ENCODE measurements at regions not wholly inside any gene's neighbourhood (a gene's known extent, or its start where the extent isn't known, plus 50 kb on each side); places are given as distances from the start of the nearest gene placed in this dataset.
A peak's percentile ranks its signal among the peaks of the same experiment; 100 is the strongest.

DNA sequence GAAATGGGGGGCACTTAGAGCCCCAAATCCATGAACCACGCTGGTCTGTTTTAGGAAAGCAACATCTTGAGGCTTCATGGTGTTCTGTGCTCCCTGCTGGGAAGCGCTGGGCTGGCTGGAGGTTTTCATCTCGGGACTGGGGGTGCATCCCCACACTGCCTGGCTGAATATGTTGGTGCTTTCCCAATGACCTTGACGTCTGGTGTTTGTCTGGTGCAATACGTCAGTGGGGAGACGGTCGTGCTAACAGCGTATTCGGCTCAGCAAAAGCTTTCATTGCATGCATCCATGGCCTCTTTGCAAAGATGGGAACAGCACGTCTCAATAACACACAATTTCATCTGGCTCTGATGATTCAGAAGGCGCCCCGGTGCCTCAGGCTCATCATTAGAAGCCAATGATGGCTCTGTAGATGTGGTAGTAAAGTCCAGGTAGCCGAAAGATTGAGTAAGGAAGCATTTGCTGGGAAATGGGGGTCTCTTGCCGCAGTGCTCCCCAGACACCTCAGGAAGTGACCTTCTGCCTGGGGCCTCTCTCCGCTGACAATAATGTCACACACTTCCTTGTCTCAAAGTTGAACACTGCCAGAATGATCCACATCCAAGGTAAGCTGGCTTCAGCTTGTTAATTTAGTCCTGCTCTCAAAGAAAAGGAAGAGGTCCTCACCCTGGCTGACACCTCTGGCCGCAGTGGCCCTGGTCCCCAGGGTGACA, 97.7 kb downstream of the ING1 start:
- Histone ChIP-seq H3K4me1 (ENCODE audit: low read depth) (no peaks in the 10 kb centered on the region), H3K27ac (no peak overlapping the region), H3K36me3 (no peaks in the 10 kb centered on the region), H3K27me3 (peaks cover 24% of the 10 kb centered on the region), H3K4me3 (no peak overlapping the region), H3K9me3 (ENCODE audit: low read depth) (no peaks in the 10 kb centered on the region)
- no peak for TF ChIP-seq CTCF (IDR thresholded peaks at IDR 0.05; ENCODE audit: low read depth, low read length)
- DNase-seq (ENCODE audit: low read depth in 1 of 2, low spot score in 1 of 2), result no peak

GRCh38 chr13:110811771-110812120, 98.2 kb downstream of the ING1 start:
- H3K4me1 ChIP-seq (ENCODE audit: low read depth), result no peaks in the 10 kb centered on the region
- no peaks in the 10 kb centered on the region for H3K9me3 ChIP-seq (ENCODE audit: low read depth)
- peaks cover 24% of the 10 kb centered on the region for H3K27me3 ChIP-seq
- no peak for TF ChIP-seq CTCF (IDR thresholded peaks at IDR 0.05; ENCODE audit: low read depth, low read length)
- H3K36me3 ChIP-seq, result no peaks in the 10 kb centered on the region
- H3K4me3 ChIP-seq, result no peak overlapping the region
- H3K27ac ChIP-seq, result no peak overlapping the region
- no peak for DNase-seq (ENCODE audit: low read depth in 1 of 2, low spot score in 1 of 2)

GRCh38 chr13:110812121-110812868, 98.8 kb downstream of the ING1 start:
- Histone ChIP-seq H3K9me3 (ENCODE audit: low read depth) (no peaks in the 10 kb centered on the region), H3K27me3 (peaks cover 24% of the 10 kb centered on the region), H3K27ac (no peak overlapping the region), H3K4me1 (ENCODE audit: low read depth) (no peaks in the 10 kb centered on the region), H3K4me3 (no peak overlapping the region), H3K36me3 (no peaks in the 10 kb centered on the region)
- DNase-seq (ENCODE audit: low read depth in 1 of 2, low spot score in 1 of 2), result peak in 1 of 2 donors; percentile 65
- peak; percentile 24 for TF ChIP-seq CTCF (IDR thresholded peaks at IDR 0.05; ENCODE audit: low read depth, low read length)

DNA sequence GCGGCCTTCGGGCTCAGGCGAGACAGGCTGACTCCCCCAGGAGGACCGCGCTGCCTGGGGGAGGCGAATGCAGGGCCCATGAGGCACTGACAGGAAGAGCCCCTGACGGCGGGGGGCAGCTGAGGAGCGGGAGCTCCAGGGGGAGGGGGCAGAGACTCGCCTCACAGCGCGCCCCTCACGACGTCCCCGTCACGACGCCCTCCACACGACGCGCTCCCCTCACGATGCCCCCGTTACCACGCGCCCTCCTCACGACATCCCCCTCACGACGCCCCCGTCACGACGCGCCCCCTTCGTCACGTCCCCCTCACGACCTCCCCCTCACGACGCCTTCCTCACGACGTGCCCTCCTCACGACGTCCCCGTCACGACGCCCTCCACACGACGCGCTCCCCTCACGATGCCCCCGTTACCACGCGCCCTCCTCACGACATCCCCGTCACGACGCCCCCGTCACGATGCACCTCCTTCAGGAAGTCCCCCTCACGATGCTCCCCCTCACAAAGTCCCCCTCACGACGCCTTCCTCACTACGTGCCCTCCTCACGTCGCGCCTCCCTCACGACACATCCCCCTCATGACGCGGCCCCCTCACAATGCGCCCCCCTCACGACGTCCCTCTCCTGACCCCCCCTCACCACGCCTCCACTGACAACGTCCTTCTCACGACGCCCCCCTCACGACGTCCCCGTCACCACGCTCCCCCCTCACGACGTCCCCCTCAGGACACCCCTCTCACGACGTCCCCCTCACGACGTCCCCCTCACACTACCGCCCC, 99.6 kb downstream of the ING1 start:
- H3K4me1 ChIP-seq (ENCODE audit: low read depth), result no peaks in the 10 kb centered on the region
- H3K27ac ChIP-seq, result no peak overlapping the region
- H3K4me3 ChIP-seq, result no peak overlapping the region
- H3K27me3 ChIP-seq, result peaks cover 24% of the 10 kb centered on the region
- no peaks in the 10 kb centered on the region for H3K9me3 ChIP-seq (ENCODE audit: low read depth)
- no peaks in the 10 kb centered on the region for H3K36me3 ChIP-seq
- no peak for TF ChIP-seq CTCF (IDR thresholded peaks at IDR 0.05; ENCODE audit: low read depth, low read length)
- DNase-seq (ENCODE audit: low read depth in 1 of 2, low spot score in 1 of 2), result no peak

DNA sequence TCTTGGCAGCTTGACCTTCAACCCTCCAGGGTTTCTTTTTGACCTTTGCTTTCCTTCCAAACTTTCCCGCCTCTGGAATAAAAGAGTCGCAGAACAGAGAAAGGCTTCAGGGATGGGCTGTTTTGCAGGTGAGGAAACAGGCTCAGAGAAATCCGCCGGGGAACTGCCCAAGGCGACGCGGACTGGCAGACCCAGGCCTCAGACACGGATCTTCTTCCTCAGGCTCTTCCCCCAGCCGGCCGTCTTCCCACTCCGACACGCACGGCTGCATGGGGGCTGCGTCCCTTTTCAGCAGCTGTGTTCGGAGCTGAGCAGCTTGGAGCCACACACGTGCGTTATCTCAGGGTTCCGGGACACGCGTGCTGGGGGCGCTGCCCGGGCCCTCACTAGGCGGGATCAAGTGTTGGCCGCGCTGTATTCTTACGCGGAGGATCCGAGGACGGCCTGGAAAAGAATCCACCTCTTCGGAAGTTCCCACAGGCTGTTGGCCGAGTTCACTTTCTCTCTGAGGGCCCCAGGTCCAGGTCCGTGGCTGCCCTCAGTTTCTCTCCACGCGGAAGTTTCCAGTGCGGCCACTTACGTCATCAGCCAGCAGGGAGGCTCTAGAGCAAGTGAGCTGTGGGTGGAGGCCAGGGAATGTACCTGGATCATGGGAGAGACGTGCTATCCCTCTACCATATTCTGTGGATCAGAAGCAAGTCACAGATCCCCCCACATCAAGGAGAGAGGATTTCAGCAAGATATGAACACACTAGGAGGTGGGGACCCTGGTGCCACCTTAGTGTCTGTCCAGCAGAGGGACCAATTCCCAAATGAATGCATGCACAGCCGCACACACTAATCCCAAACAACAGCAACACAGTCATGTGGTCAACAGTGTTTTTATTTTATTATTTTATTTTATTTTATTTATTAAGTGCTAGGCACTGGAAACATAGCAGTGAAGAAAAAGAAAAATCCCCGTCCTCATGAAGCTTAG, 100.4 kb downstream of the ING1 start:
- Histone ChIP-seq H3K4me3 (no peak overlapping the region), H3K27me3 (peaks cover 24% of the 10 kb centered on the region), H3K36me3 (no peaks in the 10 kb centered on the region), H3K9me3 (ENCODE audit: low read depth) (no peaks in the 10 kb centered on the region), H3K27ac (no peak overlapping the region), H3K4me1 (ENCODE audit: low read depth) (no peaks in the 10 kb centered on the region)
- no peak for TF ChIP-seq CTCF (IDR thresholded peaks at IDR 0.05; ENCODE audit: low read depth, low read length)
- no peak for DNase-seq (ENCODE audit: low read depth in 1 of 2, low spot score in 1 of 2)

Measured in cardiac muscle cell (in vitro differentiated cells and primary cell).